Peyer's patch (tissue), 4 donors: ENCODE measurements at regions not wholly inside any gene's neighbourhood (a gene's known extent, or its start where the extent isn't known, plus 50 kb on each side); places are given as distances from the start of the nearest gene placed in this dataset.

Source experiments
- POLR2A ChIP-seq, 2 donors: fragments of 450-650 bp; IDR thresholded peaks; one replicate each; pipeline ENCODE4 v1.5.1; 2017; ENCODE audit warnings: antibody characterized with exemption in 2 of 2, mild to moderate bottlenecking in 2 of 2, moderate library complexity in 2 of 2
- TF ChIP-seq, protein P1 (sequence below), 6 experiments: fragments of 450-650 bp in 4 of 6; fragments of 200-600 bp in 2 of 6; sonication (generic) in 1 of 6; IDR thresholded peaks; one replicate each; pipeline ENCODE4 v1.5.1; 2017 to 2019; ENCODE audit warnings: antibody characterized with exemption in 6 of 6, mild to moderate bottlenecking in 3 of 6, moderate library complexity in 1 of 6

GRCh38 chr16:88282564-88283395, 100.0 kb upstream of the ZNF469 start:
- TF ChIP-seq, protein P1, sequence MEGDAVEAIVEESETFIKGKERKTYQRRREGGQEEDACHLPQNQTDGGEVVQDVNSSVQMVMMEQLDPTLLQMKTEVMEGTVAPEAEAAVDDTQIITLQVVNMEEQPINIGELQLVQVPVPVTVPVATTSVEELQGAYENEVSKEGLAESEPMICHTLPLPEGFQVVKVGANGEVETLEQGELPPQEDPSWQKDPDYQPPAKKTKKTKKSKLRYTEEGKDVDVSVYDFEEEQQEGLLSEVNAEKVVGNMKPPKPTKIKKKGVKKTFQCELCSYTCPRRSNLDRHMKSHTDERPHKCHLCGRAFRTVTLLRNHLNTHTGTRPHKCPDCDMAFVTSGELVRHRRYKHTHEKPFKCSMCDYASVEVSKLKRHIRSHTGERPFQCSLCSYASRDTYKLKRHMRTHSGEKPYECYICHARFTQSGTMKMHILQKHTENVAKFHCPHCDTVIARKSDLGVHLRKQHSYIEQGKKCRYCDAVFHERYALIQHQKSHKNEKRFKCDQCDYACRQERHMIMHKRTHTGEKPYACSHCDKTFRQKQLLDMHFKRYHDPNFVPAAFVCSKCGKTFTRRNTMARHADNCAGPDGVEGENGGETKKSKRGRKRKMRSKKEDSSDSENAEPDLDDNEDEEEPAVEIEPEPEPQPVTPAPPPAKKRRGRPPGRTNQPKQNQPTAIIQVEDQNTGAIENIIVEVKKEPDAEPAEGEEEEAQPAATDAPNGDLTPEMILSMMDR (IDR thresholded peaks at IDR 0.05): no peak
- no peak for TF ChIP-seq POLR2A (IDR thresholded peaks at IDR 0.05)
